ENCODE measurements at regions not wholly inside any gene's neighbourhood (a gene's known extent, or its start where the extent isn't known, plus 50 kb on each side); places are given as distances from the start of the nearest gene placed in this dataset.
"Not testable (repeated sequence)": the region's sequence is repeated elsewhere in the genome, so short reads cannot be mapped to it uniquely, and the experiment has no call there.

DNA sequence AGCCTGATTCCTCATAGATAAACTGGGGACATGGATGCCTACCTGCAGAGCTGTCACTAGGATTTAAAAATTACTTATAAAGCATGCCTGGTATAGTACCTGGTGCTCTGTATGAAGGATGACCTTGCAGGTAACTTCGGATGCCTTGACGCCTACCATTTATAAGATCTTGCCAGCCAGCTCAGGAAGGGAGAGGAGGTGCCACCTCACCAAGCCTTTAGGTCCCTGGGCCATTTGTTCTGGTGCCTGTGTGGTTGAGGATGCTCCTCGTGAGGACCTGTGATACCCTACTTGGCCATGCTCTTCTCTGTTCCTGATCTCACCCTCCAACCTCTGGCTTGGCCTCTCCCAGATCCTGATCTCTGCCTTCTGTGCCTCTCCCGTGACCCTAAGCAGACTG, 85.2 kb downstream of the FDX1 start:
- no peak for DNase-seq (ENCODE audit: low read depth)

DNA sequence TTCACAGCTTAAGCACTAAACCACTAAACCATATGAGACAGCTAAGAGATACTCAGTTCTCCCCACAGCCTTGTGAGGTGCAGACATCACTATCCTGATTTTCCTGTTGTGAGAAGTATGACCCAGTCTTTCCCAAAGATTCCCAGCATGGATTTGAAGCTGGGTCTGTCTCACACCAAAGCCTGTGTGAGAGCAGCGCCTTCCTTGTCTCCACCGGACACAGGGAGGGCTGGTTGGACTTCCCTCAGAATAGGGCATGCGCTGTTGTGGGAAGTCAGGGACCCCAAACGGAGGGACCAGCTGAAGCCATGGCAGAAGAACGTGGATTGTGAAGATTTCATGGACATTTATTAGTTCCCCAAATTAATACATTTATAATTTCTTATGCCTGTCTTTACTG, 87.6 kb downstream of the FDX1 start:
- not testable (repeated sequence) for DNase-seq (ENCODE audit: low read depth)

DNA sequence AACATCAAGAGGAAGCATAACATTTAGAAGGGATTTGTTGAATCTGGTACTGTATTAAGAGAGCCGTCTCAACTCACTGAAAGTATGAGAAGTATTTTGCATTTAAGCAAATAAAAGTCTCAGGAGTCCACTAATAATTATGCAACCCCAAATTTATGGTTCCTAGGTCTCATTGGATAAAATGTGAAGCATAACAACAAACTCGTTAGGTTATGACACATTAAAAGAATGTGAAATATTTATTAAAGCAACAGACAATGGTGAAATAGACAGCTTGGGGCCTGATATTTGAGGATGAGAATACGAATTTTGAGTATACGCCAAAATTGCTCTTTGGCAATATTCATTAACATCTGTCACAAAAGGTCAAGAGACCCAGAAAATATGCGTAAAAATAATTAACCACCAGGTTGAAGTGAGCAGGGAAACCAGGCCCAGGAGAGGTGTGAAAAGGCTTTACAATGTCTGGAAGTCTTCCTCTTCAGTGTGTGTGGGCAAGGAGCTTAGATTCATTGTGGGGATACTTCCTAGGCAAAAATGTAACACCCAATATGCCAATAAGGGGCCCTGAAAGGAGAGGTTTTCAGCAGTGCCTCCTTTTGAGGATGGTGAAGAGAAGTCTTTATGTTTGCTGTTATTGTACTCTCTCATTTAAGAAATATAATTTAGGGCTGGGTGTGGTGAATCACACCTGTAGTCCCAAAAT, 89.2 kb downstream of the FDX1 start:
- DNase-seq (ENCODE audit: low read depth): no peak

DNA sequence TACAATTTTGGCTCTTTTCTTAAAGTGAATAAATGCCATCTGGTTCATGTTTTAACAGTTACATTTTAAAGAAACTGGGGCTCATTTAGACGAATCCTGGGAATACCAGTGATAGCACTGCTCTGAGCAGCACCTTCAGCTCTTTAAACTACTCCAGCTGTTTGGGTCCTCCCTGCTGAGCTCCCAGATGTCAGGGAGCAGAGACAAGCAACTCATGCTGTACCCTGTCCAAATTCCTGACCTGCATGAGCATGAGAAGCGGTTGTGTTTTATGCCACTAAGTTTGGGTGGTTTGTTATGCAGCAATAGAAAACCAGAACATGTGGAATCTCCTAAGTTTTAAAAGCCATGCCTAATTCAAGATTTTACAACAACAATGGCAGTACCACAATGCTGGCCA, 90.0 kb downstream of the FDX1 start:
- DNase-seq (ENCODE audit: low read depth): no peak

DNA sequence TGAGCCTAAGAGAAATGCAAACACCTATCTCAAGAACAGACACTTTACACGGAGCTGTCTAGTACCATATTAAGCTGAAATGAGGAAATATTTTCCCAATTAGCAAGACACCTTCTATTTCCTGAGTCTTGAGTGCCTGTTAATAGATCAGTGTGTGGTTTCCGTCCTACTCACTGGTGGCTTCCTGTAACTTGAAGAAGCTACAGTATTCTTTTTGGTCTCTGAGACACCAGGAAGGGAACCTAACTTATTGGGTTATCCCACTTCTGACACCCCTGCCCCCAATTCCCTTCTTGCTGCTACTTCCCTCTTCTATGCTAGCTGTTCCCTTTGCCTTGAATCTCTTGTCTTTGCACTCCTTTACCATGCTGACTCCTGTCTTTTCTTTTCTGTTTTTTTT, 92.7 kb downstream of the FDX1 start:
- peak; percentile 69 for DNase-seq (ENCODE audit: low read depth)

DNA sequence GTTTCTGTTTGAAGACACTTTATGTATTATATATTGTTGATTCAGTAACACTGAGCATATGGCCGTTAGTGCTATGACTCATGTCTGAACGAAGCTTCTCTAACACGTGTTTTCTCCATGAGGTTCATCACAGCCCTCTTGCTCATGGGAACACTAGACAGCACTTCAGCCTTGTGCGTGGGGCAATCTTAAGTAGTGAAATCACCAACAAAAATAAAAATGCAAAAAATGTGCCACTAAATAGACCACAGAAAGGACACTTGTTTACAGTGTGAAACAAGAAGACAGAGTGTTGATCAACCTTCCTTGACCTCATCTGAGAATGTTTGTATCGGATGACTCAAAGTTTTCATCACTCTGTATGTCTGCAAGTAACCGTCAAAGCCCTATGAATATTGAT, 94.5 kb downstream of the FDX1 start:
- DNase-seq (ENCODE audit: low read depth): peak; percentile 42

DNA sequence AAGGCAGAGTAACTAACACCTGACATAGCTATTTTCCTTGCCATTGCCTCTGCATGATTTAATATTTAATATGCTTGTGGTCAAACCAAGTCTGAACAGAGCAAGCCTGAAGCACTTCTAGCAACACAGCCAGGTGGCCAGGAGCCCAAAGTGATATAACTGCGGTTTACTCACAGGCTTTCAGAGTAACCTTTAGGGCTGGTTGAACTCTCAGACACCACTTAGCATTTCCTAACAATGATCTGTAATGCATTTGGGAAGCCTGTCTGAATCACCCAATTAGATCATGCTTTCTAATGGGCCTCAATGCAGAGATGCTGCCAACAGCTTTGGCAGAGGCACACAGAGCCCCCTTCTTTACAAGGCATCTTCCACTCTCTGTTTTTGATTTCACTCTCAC, 96.1 kb downstream of the FDX1 start:
- peak; percentile 42 for DNase-seq (ENCODE audit: low read depth)

DNA sequence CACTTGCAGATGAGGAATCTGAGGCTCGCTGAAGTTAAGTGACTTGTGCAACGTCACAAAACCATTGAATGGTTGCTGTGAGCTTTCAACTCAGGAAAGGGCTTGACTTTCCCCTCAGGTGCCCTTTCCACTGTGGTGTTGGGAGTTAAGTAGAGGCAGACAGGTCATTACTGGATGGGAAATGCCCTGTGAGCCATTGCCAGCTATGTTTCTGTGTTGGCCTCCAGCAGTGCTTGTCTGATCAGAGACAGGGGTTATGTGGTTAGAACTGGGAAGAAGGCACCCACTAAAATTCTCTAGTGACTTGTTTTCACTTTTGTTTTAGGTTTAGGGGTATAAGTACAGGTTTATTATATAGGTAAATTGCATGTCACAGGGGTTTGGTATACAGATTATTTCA, 96.6 kb downstream of the FDX1 start:
- no peak for DNase-seq (ENCODE audit: low read depth)
